ENCODE measurements at regions not wholly inside any gene's neighbourhood (a gene's known extent, or its start where the extent isn't known, plus 50 kb on each side); places are given as distances from the start of the nearest gene placed in this dataset.

GRCh38 chr1:47618830-47619229 is 181.0 kb downstream of the FOXD2 start:
- TF ChIP-seq CTCF (conservative IDR thresholded peaks at IDR 0.05 in 1 of 2, IDR thresholded peaks at IDR 0.05 in 1 of 2; ENCODE audit: extremely low read depth in 1 of 2, insufficient read depth in 1 of 2, low read depth in 1 of 2, low read length in 2 of 2) (no peak), EZH2 (IDR thresholded peaks at IDR 0.05; ENCODE audit: borderline replicate concordance, low read length) (no peak)
